Left ventricle myocardium inferior (tissue), 1 donor: ENCODE measurements at regions not wholly inside any gene's neighbourhood (a gene's known extent, or its start where the extent isn't known, plus 50 kb on each side); places are given as distances from the start of the nearest gene placed in this dataset.

Experiments
- DNase-seq: peaks from one replicate; pipeline ENCODE4 v3.0.0-alpha.2; 2020
- H3K27ac ChIP-seq: fragments of 200-600 bp; replicated peaks from 2 replicates; pipeline ENCODE4 v1.8.0; 2021
- H3K27me3 ChIP-seq: fragments of 200-600 bp; 2 replicates; pipeline ENCODE4 v1.8.0; 2021; ENCODE audit warnings: low read depth
- H3K36me3 ChIP-seq: fragments of 200-600 bp; 2 replicates; pipeline ENCODE4 v1.8.0; 2021
- H3K4me1 ChIP-seq: fragments of 200-600 bp; 2 replicates; pipeline ENCODE4 v1.8.0; 2021
- H3K4me3 ChIP-seq: fragments of 200-600 bp; 2 replicates; pipeline ENCODE4 v1.8.0; 2021; ENCODE audit warnings: mild to moderate bottlenecking, moderate library complexity
- H3K9me3 ChIP-seq: fragments of 200-600 bp; replicated peaks from 2 replicates; pipeline ENCODE4 v1.8.0; 2021
- CTCF ChIP-seq: fragments of 200-600 bp; IDR thresholded peaks from 2 replicates; pipeline ENCODE4 v1.8.0; 2021; ENCODE audit warnings: antibody characterized with exemption, mild to moderate bottlenecking, borderline replicate concordance
- intact Hi-C: fragments of 100-400 bp; cut with micrococcal nuclease; formaldehyde crosslinking; loops from one replicate; pipeline ENCODE4 v1.11.0; 2022
- donor health status: DM: no; HTN: yes; CAD: no; lungs with severe emphysema.

GRCh38 chr2:145228506-145228905 lies 708.6 kb upstream of the ZEB2 start:
- Histone ChIP-seq H3K9me3 (no peaks in the 10 kb centered on the region), H3K27ac (no peak overlapping the region), H3K4me1 (no peaks in the 10 kb centered on the region), H3K4me3 (no peak overlapping the region), H3K36me3 (no peaks in the 10 kb centered on the region), H3K27me3 (no peaks in the 10 kb centered on the region)
- no peak for TF ChIP-seq CTCF
- intact Hi-C loops, result no loop called here
- no peak for DNase-seq

- no peaks in the 10 kb centered on the region for H3K27me3 ChIP-seq
- DNase-seq, result no peak
- H3K4me1 ChIP-seq, result no peaks in the 10 kb centered on the region
- H3K27ac ChIP-seq, result no peak overlapping the region
- no peaks in the 10 kb centered on the region for H3K9me3 ChIP-seq
- no peaks in the 10 kb centered on the region for H3K36me3 ChIP-seq
- intact Hi-C loops, result no loop called here
- H3K4me3 ChIP-seq, result no peak overlapping the region
- no peak for TF ChIP-seq CTCF
Observed at GRCh38 chr2:145226901-145227300, 707.0 kb upstream of the ZEB2 start.

GRCh38 chr2:145221516-145221915 lies 701.6 kb upstream of the ZEB2 start:
- no peaks in the 10 kb centered on the region for H3K27me3 ChIP-seq
- H3K27ac ChIP-seq, result no peak overlapping the region
- no peaks in the 10 kb centered on the region for H3K4me1 ChIP-seq
- TF ChIP-seq CTCF, result no peak
- no peak overlapping the region for H3K4me3 ChIP-seq
- DNase-seq, result no peak
- H3K9me3 ChIP-seq, result no peaks in the 10 kb centered on the region
- intact Hi-C loops, result no loop called here
- H3K36me3 ChIP-seq, result no peaks in the 10 kb centered on the region

- H3K4me1 ChIP-seq, result no peaks in the 10 kb centered on the region
- H3K27me3 ChIP-seq, result no peaks in the 10 kb centered on the region
- H3K36me3 ChIP-seq, result no peaks in the 10 kb centered on the region
- intact Hi-C loops, result no loop called here
- H3K4me3 ChIP-seq, result no peak overlapping the region
- no peaks in the 10 kb centered on the region for H3K9me3 ChIP-seq
- DNase-seq, result no peak
- TF ChIP-seq CTCF, result no peak
- no peak overlapping the region for H3K27ac ChIP-seq
Observed at GRCh38 chr2:145221032-145221431, 701.1 kb upstream of the ZEB2 start.

GRCh38 chr2:145220496-145220895 lies 700.6 kb upstream of the ZEB2 start:
- no peak for TF ChIP-seq CTCF
- no peak for DNase-seq
- intact Hi-C loops, result no loop called here
- Histone ChIP-seq H3K36me3 (no peaks in the 10 kb centered on the region), H3K9me3 (no peaks in the 10 kb centered on the region), H3K4me3 (no peak overlapping the region), H3K27me3 (no peaks in the 10 kb centered on the region), H3K4me1 (no peaks in the 10 kb centered on the region), H3K27ac (no peak overlapping the region)

- no peaks in the 10 kb centered on the region for H3K27me3 ChIP-seq
- TF ChIP-seq CTCF, result no peak
- H3K36me3 ChIP-seq, result no peaks in the 10 kb centered on the region
- DNase-seq, result no peak
- H3K4me3 ChIP-seq, result no peak overlapping the region
- no peaks in the 10 kb centered on the region for H3K4me1 ChIP-seq
- no peak overlapping the region for H3K27ac ChIP-seq
- peaks cover 20% of the 10 kb centered on the region for H3K9me3 ChIP-seq
- intact Hi-C loops, result no loop called here
Observed at GRCh38 chr2:145207884-145208283, 688.0 kb upstream of the ZEB2 start.
